ENCODE measurements at regions not wholly inside any gene's neighbourhood (a gene's known extent, or its start where the extent isn't known, plus 50 kb on each side); places are given as distances from the start of the nearest gene placed in this dataset.

- TF ChIP-seq, protein P1, sequence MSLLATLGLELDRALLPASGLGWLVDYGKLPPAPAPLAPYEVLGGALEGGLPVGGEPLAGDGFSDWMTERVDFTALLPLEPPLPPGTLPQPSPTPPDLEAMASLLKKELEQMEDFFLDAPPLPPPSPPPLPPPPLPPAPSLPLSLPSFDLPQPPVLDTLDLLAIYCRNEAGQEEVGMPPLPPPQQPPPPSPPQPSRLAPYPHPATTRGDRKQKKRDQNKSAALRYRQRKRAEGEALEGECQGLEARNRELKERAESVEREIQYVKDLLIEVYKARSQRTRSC (CRISPR knock-in tag; IDR thresholded peaks at IDR 0.05; ENCODE audit: low read depth): no peak
- TF ChIP-seq FOXK1 (CRISPR knock-in tag; IDR thresholded peaks at IDR 0.05; ENCODE audit: borderline replicate concordance, low read depth) (0 out of 2 replicates have a peak, but pooled peaks have one; percentile 16), RFXAP (CRISPR knock-in tag; IDR thresholded peaks at IDR 0.05; ENCODE audit: borderline replicate concordance) (peak; percentile 26; the same call in 1 of the 2 replicates), PRMT3 (CRISPR knock-in tag; IDR thresholded peaks at IDR 0.05; ENCODE audit: borderline replicate concordance, low read depth) (no peak), KAT2B (IDR thresholded peaks at IDR 0.05; ENCODE audit: borderline replicate concordance, low read depth, low read length) (no peak), ERF (CRISPR knock-in tag; IDR thresholded peaks at IDR 0.05) (peak; percentile 78), ZMYM2 (CRISPR knock-in tag; IDR thresholded peaks at IDR 0.05) (no peak), JUNB (CRISPR knock-in tag; IDR thresholded peaks at IDR 0.05; ENCODE audit: borderline replicate concordance) (no peak), SUZ12 (IDR thresholded peaks at IDR 0.05; ENCODE audit: low read depth, low read length) (no peak), PAF1 (CRISPR knock-in tag; IDR thresholded peaks at IDR 0.05) (no peak), ZNF367 (CRISPR knock-in tag; IDR thresholded peaks at IDR 0.05; ENCODE audit: borderline replicate concordance) (no peak), TERF1 (CRISPR knock-in tag; IDR thresholded peaks at IDR 0.05) (no peak), ZNF234 (CRISPR knock-in tag; conservative IDR thresholded peaks at IDR 0.05) (no peak), ZNF350 (CRISPR knock-in tag; IDR thresholded peaks at IDR 0.05; ENCODE audit: borderline replicate concordance, low read depth) (no peak), NFRKB (IDR thresholded peaks at IDR 0.05) (no peak), ZNF264 (CRISPR knock-in tag; IDR thresholded peaks at IDR 0.05) (peak; percentile 16; the same call in 1 of the 2 replicates), ZNF276 (CRISPR knock-in tag; IDR thresholded peaks at IDR 0.05; ENCODE audit: low read depth) (no peak), ZFP62 (CRISPR knock-in tag; IDR thresholded peaks at IDR 0.05) (no peak), ZFP82 (CRISPR knock-in tag; IDR thresholded peaks at IDR 0.05; ENCODE audit: borderline replicate concordance) (no peak), ZBTB20 (CRISPR knock-in tag; IDR thresholded peaks at IDR 0.05; ENCODE audit: borderline replicate concordance, low read depth) (no peak; the same call in 1 of the 2 replicates), CHD2 (IDR thresholded peaks at IDR 0.05; ENCODE audit: low read depth, low read length) (no peak), SCMH1 (CRISPR knock-in tag; IDR thresholded peaks at IDR 0.05; ENCODE audit: borderline replicate concordance) (no peak)
- TF ChIP-seq, protein P2, sequence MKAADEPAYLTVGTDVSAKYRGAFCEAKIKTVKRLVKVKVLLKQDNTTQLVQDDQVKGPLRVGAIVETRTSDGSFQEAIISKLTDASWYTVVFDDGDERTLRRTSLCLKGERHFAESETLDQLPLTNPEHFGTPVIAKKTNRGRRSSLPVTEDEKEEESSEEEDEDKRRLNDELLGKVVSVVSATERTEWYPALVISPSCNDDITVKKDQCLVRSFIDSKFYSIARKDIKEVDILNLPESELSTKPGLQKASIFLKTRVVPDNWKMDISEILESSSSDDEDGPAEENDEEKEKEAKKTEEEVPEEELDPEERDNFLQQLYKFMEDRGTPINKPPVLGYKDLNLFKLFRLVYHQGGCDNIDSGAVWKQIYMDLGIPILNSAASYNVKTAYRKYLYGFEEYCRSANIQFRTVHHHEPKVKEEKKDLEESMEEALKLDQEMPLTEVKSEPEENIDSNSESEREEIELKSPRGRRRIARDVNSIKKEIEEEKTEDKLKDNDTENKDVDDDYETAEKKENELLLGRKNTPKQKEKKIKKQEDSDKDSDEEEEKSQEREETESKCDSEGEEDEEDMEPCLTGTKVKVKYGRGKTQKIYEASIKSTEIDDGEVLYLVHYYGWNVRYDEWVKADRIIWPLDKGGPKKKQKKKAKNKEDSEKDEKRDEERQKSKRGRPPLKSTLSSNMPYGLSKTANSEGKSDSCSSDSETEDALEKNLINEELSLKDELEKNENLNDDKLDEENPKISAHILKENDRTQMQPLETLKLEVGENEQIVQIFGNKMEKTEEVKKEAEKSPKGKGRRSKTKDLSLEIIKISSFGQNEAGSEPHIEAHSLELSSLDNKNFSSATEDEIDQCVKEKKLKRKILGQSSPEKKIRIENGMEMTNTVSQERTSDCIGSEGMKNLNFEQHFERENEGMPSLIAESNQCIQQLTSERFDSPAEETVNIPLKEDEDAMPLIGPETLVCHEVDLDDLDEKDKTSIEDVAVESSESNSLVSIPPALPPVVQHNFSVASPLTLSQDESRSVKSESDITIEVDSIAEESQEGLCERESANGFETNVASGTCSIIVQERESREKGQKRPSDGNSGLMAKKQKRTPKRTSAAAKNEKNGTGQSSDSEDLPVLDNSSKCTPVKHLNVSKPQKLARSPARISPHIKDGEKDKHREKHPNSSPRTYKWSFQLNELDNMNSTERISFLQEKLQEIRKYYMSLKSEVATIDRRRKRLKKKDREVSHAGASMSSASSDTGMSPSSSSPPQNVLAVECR (CRISPR knock-in tag; IDR thresholded peaks at IDR 0.05; ENCODE audit: borderline replicate concordance): peak; percentile 44; the same call in 1 of the 2 replicates
Observed at GRCh38 chr5:124580925-124581737, 165.3 kb downstream of the ZNF608 start (continued).
